ENCODE measurements at regions not wholly inside any gene's neighbourhood (a gene's known extent, or its start where the extent isn't known, plus 50 kb on each side); places are given as distances from the start of the nearest gene placed in this dataset.

DNA sequence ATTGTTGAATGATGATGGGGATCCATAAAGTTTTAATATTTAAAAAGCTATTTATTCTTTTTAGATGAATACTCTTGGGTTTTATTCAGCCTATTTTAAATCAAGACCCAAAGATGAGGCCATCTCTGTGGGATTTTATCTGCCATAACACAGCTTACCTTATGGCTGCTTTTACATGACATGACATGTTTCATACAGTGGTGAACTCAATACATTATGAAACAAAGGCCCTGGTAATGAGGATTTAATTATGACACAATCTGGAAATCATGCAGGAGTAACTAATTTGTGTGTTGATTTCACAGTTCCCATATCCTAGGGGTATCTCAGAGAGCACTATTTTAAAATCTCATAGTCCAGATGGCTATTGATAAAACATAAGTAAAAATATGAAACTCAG, 661.8 kb upstream of the FZD8 start:
- TF ChIP-seq CTCF (IDR thresholded peaks at IDR 0.05) (no peak), POLR2A (IDR thresholded peaks at IDR 0.05) (no peak), EP300 (IDR thresholded peaks at IDR 0.05) (no peak)
